ENCODE measurements at regions not wholly inside any gene's neighbourhood (a gene's known extent, or its start where the extent isn't known, plus 50 kb on each side); places are given as distances from the start of the nearest gene placed in this dataset.
"Not testable (repeated sequence)": the region's sequence is repeated elsewhere in the genome, so short reads cannot be mapped to it uniquely, and the experiment has no call there.

GRCh38 chr4:69013933-69014332, 62.3 kb upstream of the UGT2A3 start:
- not testable (repeated sequence) for H3K4me3 ChIP-seq (ENCODE audit: low read depth, low read length); DNase-seq (ENCODE audit: low read depth)

GRCh38 chr4:69017986-69018385, 66.4 kb upstream of the UGT2A3 start:
- not testable (repeated sequence) for H3K4me3 ChIP-seq (ENCODE audit: low read depth, low read length); DNase-seq (ENCODE audit: low read depth)

GRCh38 chr4:69019538-69020461, 68.2 kb upstream of the UGT2A3 start:
- H3K4me3 ChIP-seq (ENCODE audit: low read depth, low read length) = not testable (repeated sequence)

GRCh38 chr4:69020462-69020807, 68.8 kb upstream of the UGT2A3 start:
- DNase-seq (ENCODE audit: low read depth) = peak; percentile 93
- not testable (repeated sequence) for H3K4me3 ChIP-seq (ENCODE audit: low read depth, low read length)

More at GRCh38 chr4:69019538-69020461, 68.2 kb upstream of the UGT2A3 start:
- DNase-seq (ENCODE audit: low read depth) = not testable (repeated sequence)

GRCh38 chr4:69025191-69025998, 70.9 kb upstream of the UGT2B7 start:
- H3K4me3 ChIP-seq (ENCODE audit: low read depth, low read length) = no peak overlapping the region
- DNase-seq (ENCODE audit: low read depth) = no peak
- peak; percentile 40 for TF ChIP-seq CTCF (IDR thresholded peaks at IDR 0.05; ENCODE audit: control insufficient read depth, extremely low read depth, insufficient read depth)

GRCh38 chr4:69025999-69026387, 70.3 kb upstream of the UGT2B7 start:
- no peak for TF ChIP-seq CTCF (IDR thresholded peaks at IDR 0.05; ENCODE audit: control insufficient read depth, extremely low read depth, insufficient read depth)
- DNase-seq (ENCODE audit: low read depth) = no peak

GRCh38 chr4:69026974-69027373, 69.3 kb upstream of the UGT2B7 start:
- H3K4me3 ChIP-seq (ENCODE audit: low read depth, low read length) = no peak overlapping the region

More at GRCh38 chr4:69025999-69026387, 70.3 kb upstream of the UGT2B7 start:
- H3K4me3 ChIP-seq (ENCODE audit: low read depth, low read length) = no peak overlapping the region

GRCh38 chr4:69030326-69030725, 65.9 kb upstream of the UGT2B7 start:
- no peak for TF ChIP-seq CTCF (IDR thresholded peaks at IDR 0.05; ENCODE audit: control insufficient read depth, extremely low read depth, insufficient read depth)
- H3K4me3 ChIP-seq (ENCODE audit: low read depth, low read length) = no peak overlapping the region
- DNase-seq (ENCODE audit: low read depth) = no peak

More at GRCh38 chr4:69026974-69027373, 69.3 kb upstream of the UGT2B7 start:
- DNase-seq (ENCODE audit: low read depth) = no peak
- no peak for TF ChIP-seq CTCF (IDR thresholded peaks at IDR 0.05; ENCODE audit: control insufficient read depth, extremely low read depth, insufficient read depth)

Measured in LNCaP clone FGC (cell line).